ENCODE measurements at regions not wholly inside any gene's neighbourhood (a gene's known extent, or its start where the extent isn't known, plus 50 kb on each side); places are given as distances from the start of the nearest gene placed in this dataset.

GRCh38 chr10:62610649-62611229, 193.8 kb upstream of the ADO start:
- Histone ChIP-seq H2AFZ (replicated peaks) (no peak overlapping the region), H3K36me3 (no peaks in the 10 kb centered on the region), H3K27ac (no peak overlapping the region), H3K9ac (no peak overlapping the region), H3F3A (ENCODE audit: low read depth) (no peaks in the 10 kb centered on the region), H3K4me3 (no peak overlapping the region), H3K27me3 (peaks cover 4% of the 10 kb centered on the region), H3K4me2 (no peak overlapping the region), H3K79me2 (ENCODE audit: low read depth) (no peaks in the 10 kb centered on the region), H4K20me1 (ENCODE audit: low read depth) (no peaks in the 10 kb centered on the region), H3K4me1 (no peaks in the 10 kb centered on the region), H3K9me3 (ENCODE audit: low read depth) (no peaks in the 10 kb centered on the region)
- DNase-seq (ENCODE audit: low spot score), result peak; percentile 88
- H3K4me1 Mint-ChIP-seq, result peaks cover 3% of the 10 kb centered on the region
- peaks cover 3% of the 10 kb centered on the region for H3K27me3 Mint-ChIP-seq (ENCODE audit: insufficient read depth, low read depth)
- no peak overlapping the region for H3K4me3 Mint-ChIP-seq
- TF ChIP-seq EZH2phosphoT487 (IDR thresholded peaks at IDR 0.05) (no peak), EZH2 (IDR thresholded peaks at IDR 0.05) (no peak)
- TF ChIP-seq, protein P1, sequence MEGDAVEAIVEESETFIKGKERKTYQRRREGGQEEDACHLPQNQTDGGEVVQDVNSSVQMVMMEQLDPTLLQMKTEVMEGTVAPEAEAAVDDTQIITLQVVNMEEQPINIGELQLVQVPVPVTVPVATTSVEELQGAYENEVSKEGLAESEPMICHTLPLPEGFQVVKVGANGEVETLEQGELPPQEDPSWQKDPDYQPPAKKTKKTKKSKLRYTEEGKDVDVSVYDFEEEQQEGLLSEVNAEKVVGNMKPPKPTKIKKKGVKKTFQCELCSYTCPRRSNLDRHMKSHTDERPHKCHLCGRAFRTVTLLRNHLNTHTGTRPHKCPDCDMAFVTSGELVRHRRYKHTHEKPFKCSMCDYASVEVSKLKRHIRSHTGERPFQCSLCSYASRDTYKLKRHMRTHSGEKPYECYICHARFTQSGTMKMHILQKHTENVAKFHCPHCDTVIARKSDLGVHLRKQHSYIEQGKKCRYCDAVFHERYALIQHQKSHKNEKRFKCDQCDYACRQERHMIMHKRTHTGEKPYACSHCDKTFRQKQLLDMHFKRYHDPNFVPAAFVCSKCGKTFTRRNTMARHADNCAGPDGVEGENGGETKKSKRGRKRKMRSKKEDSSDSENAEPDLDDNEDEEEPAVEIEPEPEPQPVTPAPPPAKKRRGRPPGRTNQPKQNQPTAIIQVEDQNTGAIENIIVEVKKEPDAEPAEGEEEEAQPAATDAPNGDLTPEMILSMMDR (IDR thresholded peaks at IDR 0.05), result peak; percentile 88
- no peaks in the 10 kb centered on the region for H3K36me3 Mint-ChIP-seq
- H3K9me3 Mint-ChIP-seq, result no peaks in the 10 kb centered on the region
- H3K27ac Mint-ChIP-seq, result no peak overlapping the region

GRCh38 chr10:62613424-62613823, 191.1 kb upstream of the ADO start:
- H3K27ac Mint-ChIP-seq, result no peak overlapping the region

GRCh38 chr10:62613859-62614258, 190.7 kb upstream of the ADO start:
- DNase-seq (ENCODE audit: low spot score), result no peak
- no peak overlapping the region for H3K27ac ChIP-seq
- H3K36me3 ChIP-seq, result no peaks in the 10 kb centered on the region
- peaks cover 3% of the 10 kb centered on the region for H3K27me3 ChIP-seq
- H3K9me3 ChIP-seq (ENCODE audit: low read depth), result no peaks in the 10 kb centered on the region
- Mint-ChIP-seq H3K36me3 (no peaks in the 10 kb centered on the region), H3K27ac (no peak overlapping the region), H3K4me1 (peaks cover 2% of the 10 kb centered on the region), H3K4me3 (no peak overlapping the region), H3K27me3 (ENCODE audit: insufficient read depth, low read depth) (peaks cover 3% of the 10 kb centered on the region), H3K9me3 (no peaks in the 10 kb centered on the region)
- H3K4me1 ChIP-seq, result no peaks in the 10 kb centered on the region
- no peak overlapping the region for H3K9ac ChIP-seq
- no peak overlapping the region for H3K4me3 ChIP-seq
- no peaks in the 10 kb centered on the region for H3K79me2 ChIP-seq (ENCODE audit: low read depth)
- H3K4me2 ChIP-seq, result no peak overlapping the region
- no peak overlapping the region for H2AFZ ChIP-seq (replicated peaks)
- TF ChIP-seq EZH2phosphoT487 (IDR thresholded peaks at IDR 0.05) (no peak), EZH2 (IDR thresholded peaks at IDR 0.05) (no peak)
- TF ChIP-seq, protein P1 (IDR thresholded peaks at IDR 0.05), result no peak
- H3F3A ChIP-seq (ENCODE audit: low read depth), result no peaks in the 10 kb centered on the region
- no peaks in the 10 kb centered on the region for H4K20me1 ChIP-seq (ENCODE audit: low read depth)

More at GRCh38 chr10:62613424-62613823, 191.1 kb upstream of the ADO start:
- Mint-ChIP-seq H3K27me3 (ENCODE audit: insufficient read depth, low read depth) (peaks cover 3% of the 10 kb centered on the region), H3K4me1 (peaks cover 3% of the 10 kb centered on the region), H3K9me3 (no peaks in the 10 kb centered on the region), H3K4me3 (no peak overlapping the region), H3K36me3 (no peaks in the 10 kb centered on the region)
- peaks cover 4% of the 10 kb centered on the region for H3K27me3 ChIP-seq
- H3K4me1 ChIP-seq, result no peaks in the 10 kb centered on the region
- H3K79me2 ChIP-seq (ENCODE audit: low read depth), result no peaks in the 10 kb centered on the region
- H3K27ac ChIP-seq, result no peak overlapping the region
- no peaks in the 10 kb centered on the region for H3K36me3 ChIP-seq
- no peaks in the 10 kb centered on the region for H3F3A ChIP-seq (ENCODE audit: low read depth)
- no peaks in the 10 kb centered on the region for H3K9me3 ChIP-seq (ENCODE audit: low read depth)
- DNase-seq (ENCODE audit: low spot score), result no peak
- no peak overlapping the region for H3K9ac ChIP-seq
- no peak overlapping the region for H3K4me3 ChIP-seq
- TF ChIP-seq EZH2phosphoT487 (IDR thresholded peaks at IDR 0.05) (no peak), EZH2 (IDR thresholded peaks at IDR 0.05) (no peak)
- TF ChIP-seq, protein P1 (IDR thresholded peaks at IDR 0.05), result no peak
- H3K4me2 ChIP-seq, result no peak overlapping the region
- H2AFZ ChIP-seq (replicated peaks), result no peak overlapping the region
- no peaks in the 10 kb centered on the region for H4K20me1 ChIP-seq (ENCODE audit: low read depth)

Data from neural progenitor cell (in vitro differentiated cells).